NCI-H345 (cell line): ENCODE measurements at regions not wholly inside any gene's neighbourhood (a gene's known extent, or its start where the extent isn't known, plus 50 kb on each side); places are given as distances from the start of the nearest gene placed in this dataset.
"Not testable (repeated sequence)": the region's sequence is repeated elsewhere in the genome, so short reads cannot be mapped to it uniquely, and the experiment has no call there.

Source experiments
- DNase-seq: peaks from one replicate; lab custom pipeline; 2025; lab: John Stamatoyannopoulos, UW

DNA sequence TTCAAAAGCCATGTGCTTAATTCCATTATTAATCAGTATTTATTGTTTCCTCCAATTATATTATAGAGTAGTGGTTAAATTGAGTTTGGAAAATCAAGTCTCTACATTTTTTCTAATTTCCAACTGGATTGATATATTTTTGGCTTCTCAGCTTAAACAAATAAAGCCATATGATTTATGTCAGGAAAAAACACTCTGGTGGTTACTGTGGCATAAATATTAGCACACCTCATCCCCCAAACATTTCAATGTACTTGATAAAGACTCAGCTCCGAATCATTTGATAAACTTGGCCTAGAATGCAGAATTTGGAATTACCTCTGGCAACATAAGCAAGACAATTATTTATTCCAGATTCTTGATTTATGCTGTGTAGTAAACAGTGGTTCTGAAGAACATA lies 2313.8 kb downstream of the ARAP2 start:
- no peak for DNase-seq

DNA sequence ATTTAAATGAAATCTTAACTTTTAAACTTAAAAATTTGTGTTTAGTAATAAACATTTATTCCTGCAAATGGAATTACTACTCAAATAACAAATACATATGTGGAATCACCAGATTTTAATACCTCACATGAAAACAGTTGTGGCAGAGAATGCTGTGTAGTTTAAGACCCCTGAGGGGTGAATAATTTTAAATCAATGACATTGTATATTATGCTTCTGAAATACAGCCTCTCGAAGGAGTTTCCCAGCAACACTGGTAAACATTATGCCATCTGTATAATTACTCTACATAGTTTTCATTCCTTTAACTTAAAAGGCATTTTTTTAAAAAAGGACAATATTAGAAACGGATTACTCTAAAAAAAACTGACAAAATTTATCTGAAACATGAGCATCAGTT lies 2313.3 kb downstream of the ARAP2 start:
- DNase-seq: no peak

DNA sequence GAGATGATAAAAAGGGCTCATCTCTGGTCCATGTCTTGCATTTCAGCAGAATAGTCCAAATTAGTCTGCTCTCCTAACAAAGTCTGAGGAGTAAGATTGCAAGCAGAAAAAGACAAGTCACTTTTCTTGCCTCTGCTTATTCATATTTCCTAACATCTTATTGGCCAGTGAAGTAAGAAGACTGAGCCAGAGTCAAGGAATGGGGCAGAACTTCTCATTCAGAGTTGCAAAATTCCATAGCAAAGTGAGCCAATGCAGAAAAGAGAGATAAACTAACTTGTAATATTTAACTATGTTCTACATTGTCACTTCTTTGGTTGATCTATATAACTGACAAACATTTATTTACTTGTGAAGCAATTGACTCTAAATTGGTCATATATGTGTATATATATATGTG lies 2304.0 kb downstream of the ARAP2 start:
- DNase-seq: no peak

DNA sequence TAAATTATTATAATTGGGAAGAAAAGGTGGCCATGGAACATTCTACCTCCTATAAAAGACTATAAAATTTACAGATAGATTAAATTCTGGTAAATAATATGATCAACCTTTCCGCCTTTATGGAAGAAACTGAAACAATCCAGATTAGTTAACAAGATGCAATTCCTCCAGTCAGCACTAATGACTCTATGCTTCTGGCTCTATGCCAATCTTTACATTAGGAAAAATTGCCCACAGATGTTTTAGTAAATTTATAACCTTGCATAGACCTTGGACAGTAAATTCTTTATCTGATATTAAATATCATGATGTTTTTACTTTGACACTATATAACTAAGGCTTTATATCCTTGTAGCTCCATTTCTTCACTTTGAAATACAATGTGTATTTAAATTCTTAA lies 2302.5 kb downstream of the ARAP2 start:
- no peak for DNase-seq

DNA sequence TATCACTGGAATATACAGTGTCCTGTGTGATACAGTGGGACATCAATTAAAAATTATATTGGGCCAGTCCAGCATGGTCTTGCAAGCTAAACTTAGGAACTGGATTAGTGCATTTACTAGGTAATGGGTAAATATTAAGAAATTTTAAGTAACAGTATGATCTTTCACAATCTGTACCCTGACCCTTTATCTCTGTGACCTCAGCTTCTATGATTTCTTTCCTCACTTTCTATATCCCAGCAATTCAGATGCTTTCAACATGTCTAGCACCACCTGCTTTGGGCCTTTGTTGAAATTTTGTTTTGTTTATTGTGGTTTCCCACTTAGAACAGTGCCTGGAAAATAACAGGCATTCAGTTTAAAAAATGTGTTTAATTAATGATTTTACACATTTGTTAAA lies 2295.4 kb downstream of the ARAP2 start:
- DNase-seq: no peak

DNA sequence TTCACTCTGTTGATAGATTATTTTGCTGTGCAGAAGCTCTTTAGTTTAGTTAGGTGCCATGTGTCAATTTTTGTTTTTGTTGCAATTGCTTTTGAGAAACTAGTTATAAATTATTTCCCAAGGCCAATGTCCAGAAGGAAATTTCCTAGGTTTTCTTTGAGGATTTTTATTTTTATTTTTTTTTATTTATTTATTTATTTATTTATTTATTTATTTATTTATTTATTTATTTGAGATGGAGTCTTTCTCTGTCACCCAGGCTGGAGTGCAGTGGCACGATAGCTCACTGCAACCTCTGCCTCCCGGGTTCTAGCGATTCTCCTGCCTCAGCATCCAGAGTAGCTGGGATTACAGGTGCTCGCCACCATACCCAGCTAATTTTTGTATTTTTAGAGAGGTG lies 2290.5 kb downstream of the ARAP2 start:
- not testable (repeated sequence) for DNase-seq

DNA sequence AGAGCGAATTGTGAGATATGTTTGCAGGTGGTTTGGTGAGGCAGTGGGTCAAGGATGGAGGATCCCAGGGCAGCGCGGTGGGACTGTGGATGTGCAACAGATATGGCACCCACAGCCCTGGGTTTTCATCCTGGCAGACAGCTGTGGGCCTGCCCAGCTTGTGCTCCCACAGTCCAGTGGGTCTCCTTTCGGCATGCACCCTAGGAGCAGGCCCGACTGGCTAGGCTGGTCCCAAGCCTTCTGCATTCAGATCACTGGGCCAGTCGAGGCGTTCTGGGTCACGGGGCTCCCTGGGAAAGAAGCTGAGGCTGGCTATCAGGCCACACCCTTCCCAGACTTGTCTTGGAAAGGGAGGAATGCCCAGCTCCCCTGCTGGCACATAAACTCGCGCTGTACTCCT lies 2289.6 kb downstream of the ARAP2 start:
- DNase-seq: no peak

DNA sequence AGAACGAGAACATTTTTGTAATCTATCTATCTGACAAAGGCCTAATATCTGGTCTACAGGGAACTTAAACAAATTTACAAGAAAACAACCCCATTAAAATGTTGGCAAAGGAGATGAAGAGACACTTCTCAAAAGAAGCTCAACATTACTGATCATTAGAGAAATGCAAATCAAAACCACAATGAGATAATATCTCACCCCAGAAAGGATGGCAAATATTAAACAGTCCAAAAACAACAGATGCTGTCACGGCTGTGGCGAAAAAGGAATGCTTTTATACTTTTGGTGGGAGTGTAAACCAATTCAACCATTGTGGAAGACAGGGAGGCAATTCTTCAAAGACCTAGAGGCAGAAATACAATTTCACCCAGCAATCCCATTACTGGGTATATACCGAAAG lies 2284.8 kb downstream of the ARAP2 start:
- DNase-seq: peak; percentile 3

DNA sequence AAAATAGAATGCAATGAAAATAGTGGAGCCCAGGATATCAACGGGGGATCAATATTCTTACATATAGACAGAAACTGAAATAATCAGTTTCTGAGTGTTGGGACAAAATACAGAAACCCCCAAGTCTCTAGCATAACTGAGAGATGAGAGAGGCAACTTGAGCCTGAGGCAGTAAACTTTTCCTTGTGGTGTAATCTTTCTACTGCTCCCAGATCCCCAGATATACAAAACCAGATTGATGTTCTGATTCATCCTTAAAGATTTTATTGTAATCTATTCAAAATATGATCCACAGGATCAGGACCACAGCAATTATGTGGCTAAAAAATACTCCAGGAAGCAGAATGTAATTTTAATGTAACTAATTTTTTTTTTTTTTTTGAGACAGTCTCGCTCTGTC lies 2282.6 kb downstream of the ARAP2 start:
- no peak for DNase-seq

DNA sequence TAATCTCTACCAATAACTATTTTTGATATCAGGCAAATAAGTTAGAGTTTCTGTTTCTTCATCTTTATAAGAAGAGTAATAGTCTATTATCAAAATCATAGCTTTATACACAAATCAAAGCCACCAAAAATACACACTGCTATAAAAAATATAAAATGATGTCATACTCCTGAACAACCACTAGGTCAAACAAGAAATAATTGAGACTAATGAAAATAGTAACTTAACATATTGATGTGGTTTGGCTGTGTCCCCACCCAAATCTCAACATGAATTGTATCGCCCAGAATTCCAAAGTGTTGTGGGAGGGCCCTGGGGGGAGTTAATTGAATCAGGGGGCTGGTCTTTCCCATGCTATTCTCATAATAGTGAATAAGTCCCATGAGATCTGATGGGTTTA lies 2277.5 kb downstream of the ARAP2 start:
- DNase-seq: no peak

DNA sequence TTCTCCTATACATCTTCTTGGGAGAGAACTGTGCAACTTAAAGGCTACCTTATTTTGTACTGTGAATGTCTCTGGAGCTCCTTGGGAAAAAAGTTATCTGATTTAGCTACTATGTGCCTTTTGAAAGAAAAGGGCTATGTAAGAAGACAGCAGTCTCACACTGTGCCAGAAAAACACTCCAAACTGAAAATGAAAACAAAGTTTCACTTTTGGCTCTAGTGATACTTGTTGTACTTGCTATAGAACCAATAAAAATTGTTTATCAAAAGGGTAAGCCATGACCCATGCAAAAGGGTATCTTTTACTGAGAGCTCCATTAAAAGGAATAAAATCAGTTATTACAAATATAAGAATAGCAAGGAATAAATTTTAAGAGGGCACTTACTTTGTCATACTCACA lies 2270.0 kb downstream of the ARAP2 start:
- DNase-seq: no peak

DNA sequence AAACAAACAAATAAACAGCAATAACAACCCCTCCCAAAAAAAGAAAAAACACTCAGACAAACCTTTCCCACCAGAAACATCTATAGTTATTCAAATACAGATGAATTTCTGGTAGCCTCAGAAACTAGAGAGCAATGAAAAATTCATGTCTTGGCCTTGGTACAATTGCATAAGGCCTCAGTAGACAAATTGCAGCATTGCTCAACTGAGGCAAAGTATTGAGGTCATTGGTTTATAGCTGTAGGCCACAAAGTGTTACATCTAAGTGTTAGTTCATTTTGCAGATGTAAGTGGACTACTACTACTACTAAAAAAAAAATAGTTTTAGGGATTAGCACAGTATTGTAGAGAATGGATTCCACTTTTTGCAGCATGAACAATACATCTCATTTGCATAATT lies 2268.3 kb downstream of the ARAP2 start:
- DNase-seq: no peak

DNA sequence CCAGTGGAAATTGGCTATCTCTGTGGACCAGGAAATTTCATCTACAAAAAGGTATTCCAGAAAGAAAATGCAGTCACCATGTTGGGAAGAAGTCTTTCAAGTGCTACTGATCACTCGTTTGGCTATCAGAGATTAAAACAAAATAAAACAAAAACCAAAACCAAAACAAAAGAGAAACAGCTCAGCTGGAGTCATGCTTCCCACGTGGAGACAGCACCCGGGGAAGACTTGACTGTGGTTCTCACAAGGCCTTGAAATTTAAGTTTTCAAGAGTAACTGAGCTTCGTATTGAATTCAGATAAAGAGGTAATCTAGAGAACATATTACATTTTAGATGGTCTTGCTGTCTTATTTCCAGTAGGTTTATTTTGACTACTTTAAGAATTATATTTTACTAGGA lies 2264.5 kb downstream of the ARAP2 start:
- not testable (repeated sequence) for DNase-seq

DNA sequence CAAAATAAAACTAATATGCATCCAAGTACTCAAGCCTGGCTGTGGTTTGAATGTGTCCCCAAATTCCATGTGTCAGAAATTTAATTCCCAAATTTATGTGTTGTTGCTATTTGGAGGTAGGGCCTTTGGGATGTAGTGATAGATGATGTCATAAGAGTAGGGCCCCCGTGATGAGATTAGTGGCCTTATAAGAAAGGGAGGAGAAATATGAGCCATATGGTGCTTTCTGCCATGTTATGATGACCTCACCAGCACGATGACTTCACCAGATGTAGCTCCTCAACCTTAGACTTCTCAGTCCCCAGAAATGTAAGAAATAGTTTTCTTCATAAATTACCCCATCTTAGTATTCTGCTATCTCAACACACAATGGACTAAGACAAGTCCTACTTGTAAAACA lies 2264.0 kb downstream of the ARAP2 start:
- no peak for DNase-seq

DNA sequence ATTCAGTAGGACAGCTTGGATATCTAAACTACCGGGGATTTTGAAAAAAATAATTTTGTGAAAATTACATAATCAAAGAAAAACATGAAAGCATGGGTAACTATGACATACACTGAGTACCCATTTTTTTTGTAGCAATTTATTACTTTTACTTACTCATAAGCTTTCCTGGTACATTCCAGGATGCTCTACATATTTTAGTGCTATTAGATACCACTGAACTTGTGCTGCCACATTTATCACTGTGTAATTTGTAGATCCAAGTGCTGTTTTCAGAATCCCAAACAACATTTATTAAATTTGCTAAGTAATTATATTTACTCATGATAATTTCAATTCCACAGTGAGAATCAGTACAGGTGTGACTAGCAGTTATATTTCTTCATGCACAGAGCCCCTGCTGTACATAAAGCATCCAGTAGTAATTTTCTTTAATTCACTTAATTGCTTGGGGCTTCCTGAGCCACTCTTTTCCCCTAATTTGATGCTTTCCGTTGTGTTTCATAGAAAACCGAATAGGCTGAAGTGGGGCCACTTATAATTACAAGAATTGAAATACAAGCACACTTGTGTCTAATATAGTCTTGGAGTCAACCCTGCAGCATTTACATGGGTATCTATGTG lies 2254.4 kb downstream of the ARAP2 start:
- DNase-seq: no peak

DNA sequence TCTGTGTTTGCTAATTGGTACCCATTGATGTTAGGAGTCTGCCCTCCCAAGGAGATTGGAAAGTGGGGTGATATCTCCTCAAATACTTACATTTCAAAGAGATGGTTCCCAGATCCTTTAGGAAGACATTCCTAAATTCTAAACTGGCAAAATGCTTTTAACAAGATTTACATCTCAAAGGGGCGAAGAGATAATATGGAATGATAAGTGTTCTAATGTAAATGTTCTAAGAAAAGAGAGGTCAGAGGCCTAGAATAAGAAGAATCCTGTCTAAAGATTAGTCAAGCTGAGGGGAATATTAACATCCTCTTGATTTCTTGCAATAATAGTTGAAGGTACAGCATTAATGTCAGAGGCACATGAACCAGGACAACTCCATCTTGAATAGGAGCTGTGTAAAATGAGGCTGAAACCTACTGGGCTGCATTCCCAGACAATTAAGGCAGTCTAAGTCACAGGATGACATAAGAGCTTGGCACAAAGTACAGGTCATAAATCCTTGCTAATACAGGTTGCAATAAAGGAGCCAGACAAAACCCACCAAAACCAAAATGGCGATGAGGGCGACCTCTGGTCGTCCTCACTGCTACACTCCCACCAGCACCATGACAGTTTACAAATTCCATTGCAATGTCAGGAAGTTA lies 2248.1 kb downstream of the ARAP2 start:
- no peak for DNase-seq

DNA sequence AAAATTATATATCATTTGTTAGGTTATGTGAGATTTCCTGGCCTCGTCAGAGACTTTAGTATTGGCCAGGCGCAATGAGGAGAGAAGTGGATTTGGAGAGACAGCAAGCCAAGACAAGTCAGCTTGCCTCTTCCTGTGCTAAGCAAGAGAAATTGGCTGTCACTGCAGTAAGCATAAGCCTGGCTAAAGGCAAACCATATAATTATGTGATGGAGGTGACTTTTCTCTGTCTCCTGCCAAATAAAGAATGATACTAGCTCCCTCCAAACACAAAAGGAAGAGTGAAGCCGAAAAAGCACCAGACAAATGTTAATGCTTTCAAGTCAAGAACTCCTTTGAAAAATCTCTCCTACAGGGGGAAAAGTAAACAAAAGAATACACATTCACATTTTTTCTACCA lies 2246.0 kb downstream of the ARAP2 start:
- DNase-seq: peak; percentile 55

DNA sequence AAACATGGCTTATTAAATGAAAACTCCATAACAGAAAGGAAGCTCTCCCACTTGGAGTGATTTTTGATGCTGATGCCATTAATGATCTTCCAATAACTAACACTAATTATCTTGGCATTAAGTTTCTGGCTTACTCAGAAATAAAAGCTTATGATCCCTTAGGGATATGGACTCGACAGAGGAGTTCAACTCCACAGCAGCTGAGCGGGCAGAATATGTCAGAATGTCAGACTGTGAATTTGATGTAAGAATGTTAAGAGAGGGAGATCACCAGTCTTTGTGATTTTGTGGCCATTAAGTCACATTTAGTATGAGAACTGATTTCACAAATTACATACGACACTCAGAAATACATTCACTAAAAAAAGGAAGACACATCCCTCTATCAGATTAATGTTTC lies 2244.0 kb downstream of the ARAP2 start:
- no peak for DNase-seq

DNA sequence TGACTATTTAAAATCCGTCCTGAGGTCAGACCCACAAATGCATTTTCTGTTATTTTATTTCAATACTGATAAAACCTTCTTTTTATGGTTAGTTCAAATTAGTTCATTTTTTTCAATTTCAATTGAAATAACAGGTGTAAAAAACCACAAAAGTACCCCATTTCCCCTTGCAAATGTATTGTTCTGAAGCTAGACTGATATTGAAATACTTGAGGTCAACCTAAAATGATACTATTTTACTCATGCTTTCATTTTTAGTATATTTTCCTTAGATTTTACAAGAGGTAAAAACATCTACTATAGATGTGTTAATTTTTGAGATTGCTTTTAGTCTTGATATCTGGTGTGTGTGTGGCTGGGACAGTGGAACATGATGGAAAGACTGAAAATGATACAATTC lies 2237.8 kb downstream of the ARAP2 start:
- not testable (repeated sequence) for DNase-seq

DNA sequence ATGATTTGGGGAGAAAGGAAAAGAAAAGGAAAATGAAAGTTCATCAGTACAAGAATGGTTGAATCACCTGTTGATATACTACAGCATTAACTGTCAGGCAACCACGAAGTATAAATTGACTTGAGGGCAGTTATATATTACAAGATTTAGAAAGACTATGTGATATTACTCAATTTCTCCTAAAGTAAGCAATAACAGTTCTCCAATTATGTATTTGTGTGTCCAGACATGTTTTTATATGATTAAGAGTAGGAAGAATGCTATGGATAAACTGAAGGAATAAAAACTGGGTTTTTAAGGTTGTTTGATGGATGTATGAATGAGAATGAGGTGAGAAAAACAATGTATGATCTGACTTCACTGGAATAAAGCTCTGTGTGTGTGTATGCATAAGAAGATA lies 2234.4 kb downstream of the ARAP2 start:
- no peak for DNase-seq

DNA sequence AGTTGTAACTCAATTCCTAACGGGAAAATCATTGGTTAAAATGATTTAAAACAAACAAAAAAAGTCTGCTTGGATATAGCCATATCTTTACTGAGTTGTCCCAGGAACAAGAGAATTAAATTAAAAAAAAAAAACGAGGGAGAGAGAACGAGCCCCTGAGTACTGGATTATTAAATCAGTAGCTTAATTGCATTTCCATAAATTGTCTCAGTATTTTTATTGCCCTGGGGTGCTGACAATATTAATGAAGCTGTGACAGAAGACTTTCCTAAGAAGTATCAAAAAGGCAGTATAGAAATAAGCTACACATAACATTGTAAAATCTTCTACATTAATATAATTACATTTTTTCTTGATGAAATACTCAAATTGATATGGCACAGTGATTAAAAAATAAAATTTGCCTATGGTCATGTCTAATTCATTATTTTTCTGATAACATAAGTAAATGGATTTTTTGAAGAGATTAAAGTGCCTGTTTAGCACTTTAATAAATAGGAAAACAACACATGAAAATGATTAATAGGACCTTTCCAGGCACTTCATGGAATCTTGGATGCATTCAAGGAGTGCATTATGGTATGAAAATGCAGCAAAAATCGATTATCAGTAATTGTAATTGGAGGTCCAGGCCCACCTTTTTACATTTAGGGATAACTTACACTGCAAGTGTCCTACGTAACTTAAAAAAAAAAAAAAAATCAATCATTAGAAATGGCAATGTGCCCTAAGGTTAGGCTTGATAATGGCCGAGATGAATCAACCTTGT lies 2233.4 kb downstream of the ARAP2 start:
- DNase-seq: no peak

DNA sequence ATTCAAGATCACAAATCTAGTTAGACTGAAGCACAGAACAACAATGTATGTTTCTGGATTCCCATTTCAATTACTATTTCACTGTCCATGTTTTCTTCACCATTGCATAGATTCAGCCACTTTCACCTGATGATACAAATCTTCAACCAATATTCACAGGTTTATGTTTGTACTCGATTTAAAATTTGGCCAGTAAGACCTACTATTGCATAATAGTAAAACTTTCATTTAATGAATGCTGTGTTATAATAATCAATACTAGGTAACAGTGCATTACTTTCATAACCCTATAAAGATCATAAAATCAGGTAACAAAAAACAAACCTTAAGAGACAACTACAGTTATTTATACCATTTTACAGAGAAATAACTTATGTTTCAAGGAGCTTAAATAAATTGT lies 2209.1 kb downstream of the ARAP2 start:
- DNase-seq: no peak

DNA sequence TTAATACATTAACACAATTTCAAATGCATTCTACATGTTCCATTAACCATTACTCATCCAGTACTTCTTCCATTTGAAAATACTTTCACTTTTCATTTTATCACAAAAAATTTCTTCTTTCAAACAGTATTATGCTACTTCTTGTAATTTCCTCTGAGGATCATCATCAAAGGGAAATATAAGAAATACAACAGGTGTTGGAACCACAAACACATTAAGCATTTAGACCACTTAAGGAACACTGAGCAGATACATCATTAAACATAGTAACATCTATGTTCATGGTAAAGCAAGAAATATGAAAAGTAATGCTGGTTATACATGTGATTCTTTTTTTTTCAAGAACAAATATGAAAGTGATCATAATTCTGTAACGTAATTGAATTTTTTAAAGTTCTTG lies 2207.0 kb downstream of the ARAP2 start:
- no peak for DNase-seq

DNA sequence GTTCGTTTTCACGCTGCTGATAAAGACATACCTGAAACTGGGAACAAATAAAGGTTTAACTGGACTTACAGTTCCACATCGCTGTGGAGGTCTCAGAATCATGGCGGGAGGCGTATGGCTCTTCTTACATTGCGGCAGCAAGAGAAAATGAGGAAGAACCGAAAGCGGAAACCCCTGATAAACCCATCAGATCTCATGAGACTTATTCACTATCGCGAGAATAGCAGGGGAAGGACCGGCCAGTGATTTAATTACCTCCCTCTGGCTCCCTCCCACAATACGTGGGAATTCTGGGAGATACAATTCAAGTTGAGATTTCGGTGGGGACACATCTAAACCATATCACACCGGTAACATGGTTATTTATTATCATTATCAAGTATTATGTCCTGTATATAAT lies 2204.5 kb downstream of the ARAP2 start:
- no peak for DNase-seq
